HG03457 (cell line): ENCODE measurements at regions not wholly inside any gene's neighbourhood (a gene's known extent, or its start where the extent isn't known, plus 50 kb on each side); places are given as distances from the start of the nearest gene placed in this dataset.

ENCODE experiments used
- ATAC-seq: cut with Tn5 transposase; IDR thresholded peaks from one replicate; pipeline ENCODE4 v1.9.1; 2021; ENCODE audit warnings: moderate number of reproducible peaks; ENCODE audit not compliant: unreplicated experiment

- ATAC-seq, result no peak
Measured at GRCh38 chr5:155947394-155948062, 379.4 kb upstream of the SGCD start.

DNA sequence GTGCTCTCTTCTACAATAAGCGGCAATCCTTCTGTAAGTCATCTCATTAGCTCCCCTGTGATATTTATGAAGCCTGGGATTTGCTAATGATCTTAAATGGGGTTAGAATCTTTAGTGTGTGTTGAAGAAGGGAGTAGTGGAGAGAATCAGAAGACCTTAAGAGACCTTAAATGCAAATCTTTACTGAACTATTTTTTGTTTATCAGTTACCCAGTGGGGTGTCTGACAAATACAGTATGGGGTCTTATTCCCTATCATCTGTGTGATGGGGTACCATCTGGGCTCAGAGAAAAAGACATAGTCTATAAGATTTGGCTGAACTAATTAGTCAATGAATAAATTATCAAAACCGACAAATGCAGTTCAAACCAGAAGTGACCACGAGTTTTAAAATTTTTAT lies 378.4 kb upstream of the SGCD start:
- no peak for ATAC-seq

- no peak for ATAC-seq
Measured at GRCh38 chr5:155952486-155953089, 374.4 kb upstream of the SGCD start.

GRCh38 chr5:155953335-155953734 lies 373.6 kb upstream of the SGCD start:
- no peak for ATAC-seq

DNA sequence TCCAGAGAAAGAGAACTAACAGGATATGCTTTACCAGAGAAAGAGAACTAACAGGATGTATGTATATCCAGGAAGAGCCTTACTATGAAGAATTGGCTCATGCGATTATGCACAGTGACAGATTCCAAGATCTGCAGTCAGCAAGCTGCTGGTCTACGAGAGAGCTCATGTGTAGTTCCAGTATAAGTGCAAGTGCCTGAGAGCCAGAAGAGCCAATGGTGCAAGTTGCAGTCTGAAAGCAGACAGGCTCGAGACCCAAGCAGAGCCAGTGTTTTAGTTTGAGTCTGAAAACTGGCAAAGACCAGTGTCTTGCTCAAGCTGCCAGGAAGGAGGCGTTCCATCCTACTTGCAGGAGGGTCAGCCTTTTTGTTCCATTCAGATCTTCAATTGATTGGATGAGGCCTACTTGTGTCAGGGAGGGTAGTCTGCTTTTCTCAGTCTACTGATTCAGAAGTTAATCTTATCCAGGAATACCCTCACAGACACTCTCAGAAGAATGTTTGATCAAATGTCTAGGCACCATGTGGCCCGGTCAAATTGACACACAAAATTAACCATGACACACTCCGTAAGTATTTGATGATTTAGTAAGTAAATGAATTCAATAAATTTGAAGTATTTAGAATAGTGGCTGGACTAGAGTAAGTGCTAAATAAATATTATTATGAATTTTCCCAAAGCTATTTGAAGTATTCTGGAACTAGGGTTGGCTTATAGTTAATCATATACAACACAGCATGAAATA lies 372.1 kb upstream of the SGCD start:
- no peak for ATAC-seq

GRCh38 chr5:155957884-155958283 lies 369.1 kb upstream of the SGCD start:
- ATAC-seq, result no peak

DNA sequence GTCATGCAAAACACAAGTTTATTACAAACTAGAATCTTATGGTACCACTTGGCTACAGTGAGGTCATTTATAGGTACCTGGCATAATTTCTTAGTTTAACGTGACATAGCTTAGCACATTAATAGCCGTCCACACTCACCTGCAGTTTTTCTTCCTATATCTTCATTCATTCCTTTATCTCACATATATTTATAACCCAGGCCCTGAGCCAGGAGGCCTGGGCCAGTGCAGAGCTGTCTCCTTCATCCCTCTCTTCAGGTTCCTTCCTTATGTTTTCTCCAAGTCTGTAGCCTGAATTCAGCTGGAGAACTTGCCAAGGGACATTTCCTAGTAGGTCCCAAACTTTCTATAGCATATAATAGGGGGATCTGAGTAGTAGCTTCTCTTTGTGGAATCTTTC lies 367.9 kb upstream of the SGCD start:
- ATAC-seq, result no peak

GRCh38 chr5:155960177-155960576 lies 366.8 kb upstream of the SGCD start:
- ATAC-seq, result no peak

GRCh38 chr5:155969537-155969936 lies 357.4 kb upstream of the SGCD start:
- no peak for ATAC-seq

DNA sequence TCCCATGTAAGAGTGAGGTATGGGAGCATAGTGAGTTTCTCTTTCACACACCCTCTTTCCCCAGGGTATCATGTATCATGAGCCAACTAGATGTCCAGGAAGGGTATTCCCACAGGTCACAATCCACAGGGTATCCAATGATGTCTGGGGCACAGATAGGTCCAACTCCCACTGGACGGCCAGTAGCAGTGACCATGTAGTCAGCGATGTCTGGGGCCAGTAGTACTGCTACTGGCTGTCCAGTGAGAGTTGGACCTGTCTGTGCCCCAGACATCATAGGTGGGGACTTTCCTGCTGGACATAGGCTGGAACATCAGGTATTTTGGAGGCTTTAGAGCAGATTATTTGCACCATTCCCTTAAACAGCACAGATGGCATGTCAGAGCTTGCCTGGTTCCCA lies 352.6 kb upstream of the SGCD start:
- no peak for ATAC-seq

DNA sequence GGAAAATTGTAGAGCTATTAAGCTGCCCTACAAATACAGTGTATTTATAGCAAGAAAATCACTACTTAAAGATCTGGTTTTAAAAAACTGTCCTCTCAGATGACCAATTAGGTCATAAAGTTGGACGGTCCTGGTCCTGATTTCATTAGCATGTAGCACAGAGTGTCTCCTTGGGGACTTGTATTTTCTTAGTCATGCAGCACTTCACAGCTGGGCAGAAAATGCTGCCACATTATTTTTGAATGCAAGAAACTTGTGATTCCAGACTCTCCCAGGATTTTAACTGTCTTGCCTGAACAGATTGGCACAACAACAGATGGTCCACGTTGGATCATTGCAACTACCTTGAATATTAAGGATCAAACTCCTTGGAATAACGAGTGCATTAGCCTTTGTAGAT lies 348.1 kb upstream of the SGCD start:
- no peak for ATAC-seq

DNA sequence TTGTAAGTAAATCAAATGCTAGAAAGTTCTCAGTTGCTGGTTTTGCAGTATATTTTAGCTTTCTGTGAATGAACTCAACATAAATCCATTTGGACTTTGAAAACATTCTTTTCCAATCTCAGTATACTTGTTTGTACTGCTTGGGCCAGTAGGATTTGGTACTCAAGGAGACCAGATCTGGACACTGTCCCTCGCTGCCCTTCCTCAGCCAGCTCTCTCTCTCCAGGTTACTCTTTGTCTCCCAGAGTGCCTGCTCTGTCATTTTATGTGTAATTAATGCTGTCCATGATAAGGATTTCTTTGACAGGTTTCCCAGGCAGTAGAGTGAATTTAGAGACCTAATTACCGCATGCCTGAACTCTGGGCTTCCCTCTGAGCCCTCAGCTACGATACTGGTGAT lies 344.6 kb upstream of the SGCD start:
- no peak for ATAC-seq

GRCh38 chr5:155983954-155984353 lies 343.0 kb upstream of the SGCD start:
- ATAC-seq, result no peak

DNA sequence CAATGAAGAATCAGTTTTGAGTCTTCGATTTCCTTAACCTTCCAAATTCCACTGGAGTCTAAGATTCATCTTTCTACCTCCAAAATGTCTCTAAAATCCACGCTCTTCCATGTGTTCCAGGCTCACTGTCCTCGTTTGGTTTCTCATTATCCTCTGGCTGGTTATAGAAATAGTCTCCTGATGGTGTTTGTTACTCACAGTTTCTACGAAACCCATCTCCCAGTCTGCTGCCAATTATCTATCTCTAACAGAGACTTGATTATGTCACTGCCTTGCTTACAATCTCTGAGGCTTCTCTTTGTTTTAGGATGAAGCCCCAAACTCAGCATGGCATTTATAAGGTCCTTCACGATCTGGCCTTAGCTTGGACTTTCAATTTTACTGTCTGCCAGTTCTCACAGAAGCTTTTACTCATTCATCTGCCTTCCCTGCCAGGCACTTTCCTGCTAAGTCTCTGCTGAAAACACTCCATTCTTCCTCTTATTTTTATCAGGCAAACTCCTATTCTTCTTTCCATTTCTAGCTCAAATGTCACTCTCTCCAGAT lies 339.6 kb upstream of the SGCD start:
- ATAC-seq, result no peak

- ATAC-seq, result no peak
Measured at GRCh38 chr5:155989879-155990278, 337.1 kb upstream of the SGCD start.

DNA sequence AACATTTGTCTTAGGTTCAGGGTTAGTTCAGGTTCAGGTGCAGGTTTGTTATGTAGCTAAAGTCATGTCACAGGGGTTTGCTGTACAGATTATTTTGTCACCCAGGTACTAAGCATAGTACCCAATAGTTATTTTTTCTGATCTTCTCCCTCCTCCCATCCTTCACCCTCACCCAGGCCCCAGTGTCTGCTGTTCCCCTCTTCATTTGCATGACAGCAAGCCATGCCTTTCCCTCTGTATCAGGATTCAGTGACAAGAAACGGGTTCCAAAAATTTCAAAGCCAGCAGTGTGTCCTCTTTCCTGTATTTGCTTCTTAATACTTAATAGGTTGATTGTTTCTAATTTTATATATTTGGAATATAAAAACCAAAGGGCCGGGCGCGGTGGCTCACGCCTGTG lies 330.8 kb upstream of the SGCD start:
- no peak for ATAC-seq

GRCh38 chr5:155998257-155998656 lies 328.7 kb upstream of the SGCD start:
- no peak for ATAC-seq

DNA sequence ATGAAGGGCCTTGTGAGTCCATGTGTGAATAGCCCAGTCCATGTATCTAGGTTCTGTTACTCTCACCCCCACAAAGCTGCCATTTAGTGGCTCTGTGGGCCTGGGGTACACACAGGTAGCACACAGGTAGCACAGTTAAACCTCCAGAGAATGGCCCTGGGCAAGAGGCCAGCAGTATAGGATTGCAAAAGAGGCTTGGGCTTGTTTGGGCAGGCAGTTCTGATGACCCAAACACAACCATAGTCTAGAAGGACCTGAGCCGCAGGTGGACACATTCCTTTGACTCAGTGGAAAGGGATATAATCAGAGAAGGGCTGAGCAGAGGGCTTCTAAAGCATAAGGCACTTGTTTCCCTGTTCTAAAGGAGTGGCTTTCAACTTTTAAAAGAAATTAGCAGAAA lies 326.8 kb upstream of the SGCD start:
- no peak for ATAC-seq

GRCh38 chr5:156004754-156005153 lies 322.2 kb upstream of the SGCD start:
- ATAC-seq, result no peak

DNA sequence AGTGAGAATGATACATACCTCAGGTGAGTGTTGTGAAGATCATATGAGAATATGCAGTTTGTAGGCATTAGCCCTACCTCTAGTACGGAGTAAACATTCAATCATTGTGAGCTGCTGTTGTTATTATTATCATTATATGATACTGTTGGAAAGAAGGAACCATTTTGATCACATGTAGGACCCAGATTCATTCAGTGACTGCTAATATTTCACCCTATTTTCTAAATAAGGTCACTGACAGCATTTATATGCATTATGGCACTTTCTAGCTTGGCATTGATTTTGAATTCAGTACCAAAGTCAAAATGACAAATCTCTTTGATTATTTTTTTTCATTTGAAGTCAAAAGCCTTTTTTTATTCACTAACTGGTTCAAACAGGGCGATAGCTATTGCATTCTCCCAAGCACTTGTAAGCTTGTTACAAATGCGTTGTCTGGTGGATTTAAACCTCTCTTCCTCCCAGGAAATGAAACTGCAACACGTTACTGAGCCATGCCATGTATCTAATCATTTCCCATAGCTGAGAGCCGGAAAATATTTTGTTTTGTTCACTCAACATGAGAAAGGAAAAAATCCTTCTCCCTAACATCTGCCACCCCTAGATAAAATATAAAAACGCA lies 320.8 kb upstream of the SGCD start:
- no peak for ATAC-seq

- no peak for ATAC-seq
Measured at GRCh38 chr5:156008844-156009243, 318.1 kb upstream of the SGCD start.

DNA sequence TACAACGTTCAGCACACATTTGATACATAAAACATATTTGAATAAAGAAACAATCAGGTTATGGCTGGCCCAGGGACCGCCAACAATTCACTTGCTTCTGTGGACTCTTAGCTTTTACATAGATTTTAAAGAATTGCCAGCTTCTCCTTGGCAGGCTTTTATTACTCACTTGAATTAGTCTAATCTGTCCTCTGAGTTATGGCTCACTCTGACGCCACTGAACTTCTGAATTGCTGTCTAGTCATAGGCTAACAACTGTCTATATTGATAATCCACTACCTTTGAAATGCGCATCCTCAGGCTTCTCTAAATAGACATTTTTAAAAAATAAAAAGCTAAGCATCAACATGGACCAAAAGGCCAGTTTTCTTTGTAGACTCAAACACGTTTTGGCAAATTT lies 317.4 kb upstream of the SGCD start:
- ATAC-seq, result no peak
